Liver (tissue), 3 donors: ENCODE measurements at regions not wholly inside any gene's neighbourhood (a gene's known extent, or its start where the extent isn't known, plus 50 kb on each side); places are given as distances from the start of the nearest gene placed in this dataset.

Source experiments
- EGR1 ChIP-seq, 2 donors: IDR thresholded peaks; 2 replicates each; pipeline ENCODE4 v1.6.1; 2016 to 2018; ENCODE audit warnings: antibody characterized with exemption in 2 of 2, low read depth in 2 of 2
- FOXA1 ChIP-seq: IDR thresholded peaks from 2 replicates; pipeline ENCODE4 v1.6.1; 2016; ENCODE audit warnings: antibody characterized with exemption
- GABPA ChIP-seq, 2 donors: IDR thresholded peaks in 1 of 2; conservative IDR thresholded peaks in 1 of 2; 2 replicates each; pipeline ENCODE4 v1.6.1; 2016; ENCODE audit warnings: antibody characterized with exemption in 2 of 2, mild to moderate bottlenecking in 1 of 2, moderate library complexity in 1 of 2
- JUND ChIP-seq, 2 donors: IDR thresholded peaks; 2 replicates each; pipeline ENCODE4 v1.6.1; 2016; ENCODE audit warnings: antibody characterized with exemption in 2 of 2
- RAD21 ChIP-seq, 2 donors: IDR thresholded peaks; 2 replicates each; pipeline ENCODE4 v1.6.1; 2016; ENCODE audit warnings: antibody characterized with exemption in 2 of 2, mild to moderate bottlenecking in 2 of 2
- SP1 ChIP-seq: IDR thresholded peaks from 2 replicates; pipeline ENCODE4 v1.6.1; 2018; ENCODE audit warnings: antibody characterized with exemption, mild to moderate bottlenecking
- TAF1 ChIP-seq: conservative IDR thresholded peaks from 2 replicates; pipeline ENCODE4 v1.6.1; 2016; ENCODE audit warnings: antibody characterized with exemption, mild to moderate bottlenecking
- YY1 ChIP-seq: IDR thresholded peaks from 2 replicates; pipeline ENCODE4 v1.6.1; 2016; ENCODE audit warnings: antibody characterized with exemption, mild to moderate bottlenecking
- TF ChIP-seq, protein P1 (sequence below): IDR thresholded peaks from 2 replicates; pipeline ENCODE4 v1.6.1; 2016; ENCODE audit warnings: antibody characterized with exemption
- TF ChIP-seq, protein P2 (sequence below): fragments of 150-350 bp; IDR thresholded peaks from 2 replicates; pipeline ENCODE4 v1.5.1; 2017; ENCODE audit warnings: improper control_type of control experiment, low read depth, low read length; ENCODE audit not compliant: missing input control
- TF ChIP-seq, protein P3 (sequence below): IDR thresholded peaks from 2 replicates; pipeline ENCODE4 v1.6.1; 2016; ENCODE audit warnings: antibody characterized with exemption
- TF ChIP-seq, protein P4 (sequence below): IDR thresholded peaks from 2 replicates; pipeline ENCODE4 v1.6.1; 2016; ENCODE audit warnings: antibody characterized with exemption
- TF ChIP-seq, protein P5 (sequence below): IDR thresholded peaks from 2 replicates; pipeline ENCODE4 v1.6.1; 2016; ENCODE audit warnings: antibody characterized with exemption, mild to moderate bottlenecking
- donor health status: healthy.
- donor health status: healthy.

DNA sequence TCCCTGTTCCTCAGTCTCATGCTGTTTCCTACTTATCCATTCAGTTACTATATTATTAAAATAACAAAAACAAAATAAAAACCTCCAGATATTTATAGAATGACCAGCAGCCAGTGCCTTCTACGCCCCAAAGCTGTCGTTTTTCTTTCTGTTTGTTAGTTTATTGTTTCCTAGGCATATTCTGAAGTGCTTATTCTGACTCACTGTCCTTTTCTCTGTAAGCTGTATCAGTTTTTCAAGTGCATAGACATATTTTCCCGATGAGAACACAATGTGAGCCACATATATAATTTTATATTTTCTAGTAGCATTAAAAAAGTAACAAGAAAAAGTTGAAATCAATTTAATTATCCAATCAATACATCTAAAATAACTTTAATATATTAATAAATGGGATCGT lies 2158.6 kb upstream of the TENM3 start:
- no peak for TF ChIP-seq RAD21 (IDR thresholded peaks at IDR 0.05)
- TF ChIP-seq, protein P1, sequence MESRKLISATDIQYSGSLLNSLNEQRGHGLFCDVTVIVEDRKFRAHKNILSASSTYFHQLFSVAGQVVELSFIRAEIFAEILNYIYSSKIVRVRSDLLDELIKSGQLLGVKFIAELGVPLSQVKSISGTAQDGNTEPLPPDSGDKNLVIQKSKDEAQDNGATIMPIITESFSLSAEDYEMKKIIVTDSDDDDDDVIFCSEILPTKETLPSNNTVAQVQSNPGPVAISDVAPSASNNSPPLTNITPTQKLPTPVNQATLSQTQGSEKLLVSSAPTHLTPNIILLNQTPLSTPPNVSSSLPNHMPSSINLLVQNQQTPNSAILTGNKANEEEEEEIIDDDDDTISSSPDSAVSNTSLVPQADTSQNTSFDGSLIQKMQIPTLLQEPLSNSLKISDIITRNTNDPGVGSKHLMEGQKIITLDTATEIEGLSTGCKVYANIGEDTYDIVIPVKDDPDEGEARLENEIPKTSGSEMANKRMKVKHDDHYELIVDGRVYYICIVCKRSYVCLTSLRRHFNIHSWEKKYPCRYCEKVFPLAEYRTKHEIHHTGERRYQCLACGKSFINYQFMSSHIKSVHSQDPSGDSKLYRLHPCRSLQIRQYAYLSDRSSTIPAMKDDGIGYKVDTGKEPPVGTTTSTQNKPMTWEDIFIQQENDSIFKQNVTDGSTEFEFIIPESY, result no peak
- no peak for TF ChIP-seq TAF1
- TF ChIP-seq GABPA (IDR thresholded peaks at IDR 0.05 in 1 of 2, conservative IDR thresholded peaks at IDR 0.05 in 1 of 2), result no peak
- TF ChIP-seq, protein P2, sequence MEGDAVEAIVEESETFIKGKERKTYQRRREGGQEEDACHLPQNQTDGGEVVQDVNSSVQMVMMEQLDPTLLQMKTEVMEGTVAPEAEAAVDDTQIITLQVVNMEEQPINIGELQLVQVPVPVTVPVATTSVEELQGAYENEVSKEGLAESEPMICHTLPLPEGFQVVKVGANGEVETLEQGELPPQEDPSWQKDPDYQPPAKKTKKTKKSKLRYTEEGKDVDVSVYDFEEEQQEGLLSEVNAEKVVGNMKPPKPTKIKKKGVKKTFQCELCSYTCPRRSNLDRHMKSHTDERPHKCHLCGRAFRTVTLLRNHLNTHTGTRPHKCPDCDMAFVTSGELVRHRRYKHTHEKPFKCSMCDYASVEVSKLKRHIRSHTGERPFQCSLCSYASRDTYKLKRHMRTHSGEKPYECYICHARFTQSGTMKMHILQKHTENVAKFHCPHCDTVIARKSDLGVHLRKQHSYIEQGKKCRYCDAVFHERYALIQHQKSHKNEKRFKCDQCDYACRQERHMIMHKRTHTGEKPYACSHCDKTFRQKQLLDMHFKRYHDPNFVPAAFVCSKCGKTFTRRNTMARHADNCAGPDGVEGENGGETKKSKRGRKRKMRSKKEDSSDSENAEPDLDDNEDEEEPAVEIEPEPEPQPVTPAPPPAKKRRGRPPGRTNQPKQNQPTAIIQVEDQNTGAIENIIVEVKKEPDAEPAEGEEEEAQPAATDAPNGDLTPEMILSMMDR, result no peak
- TF ChIP-seq EGR1 (IDR thresholded peaks at IDR 0.05; ENCODE audit: low read depth in 2 of 2), result no peak
- TF ChIP-seq, protein P3, sequence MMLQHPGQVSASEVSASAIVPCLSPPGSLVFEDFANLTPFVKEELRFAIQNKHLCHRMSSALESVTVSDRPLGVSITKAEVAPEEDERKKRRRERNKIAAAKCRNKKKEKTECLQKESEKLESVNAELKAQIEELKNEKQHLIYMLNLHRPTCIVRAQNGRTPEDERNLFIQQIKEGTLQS, result no peak
- TF ChIP-seq, protein P4, sequence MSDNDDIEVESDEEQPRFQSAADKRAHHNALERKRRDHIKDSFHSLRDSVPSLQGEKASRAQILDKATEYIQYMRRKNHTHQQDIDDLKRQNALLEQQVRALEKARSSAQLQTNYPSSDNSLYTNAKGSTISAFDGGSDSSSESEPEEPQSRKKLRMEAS, result no peak
- TF ChIP-seq SP1, result no peak
- no peak for TF ChIP-seq FOXA1
- TF ChIP-seq, protein P5, sequence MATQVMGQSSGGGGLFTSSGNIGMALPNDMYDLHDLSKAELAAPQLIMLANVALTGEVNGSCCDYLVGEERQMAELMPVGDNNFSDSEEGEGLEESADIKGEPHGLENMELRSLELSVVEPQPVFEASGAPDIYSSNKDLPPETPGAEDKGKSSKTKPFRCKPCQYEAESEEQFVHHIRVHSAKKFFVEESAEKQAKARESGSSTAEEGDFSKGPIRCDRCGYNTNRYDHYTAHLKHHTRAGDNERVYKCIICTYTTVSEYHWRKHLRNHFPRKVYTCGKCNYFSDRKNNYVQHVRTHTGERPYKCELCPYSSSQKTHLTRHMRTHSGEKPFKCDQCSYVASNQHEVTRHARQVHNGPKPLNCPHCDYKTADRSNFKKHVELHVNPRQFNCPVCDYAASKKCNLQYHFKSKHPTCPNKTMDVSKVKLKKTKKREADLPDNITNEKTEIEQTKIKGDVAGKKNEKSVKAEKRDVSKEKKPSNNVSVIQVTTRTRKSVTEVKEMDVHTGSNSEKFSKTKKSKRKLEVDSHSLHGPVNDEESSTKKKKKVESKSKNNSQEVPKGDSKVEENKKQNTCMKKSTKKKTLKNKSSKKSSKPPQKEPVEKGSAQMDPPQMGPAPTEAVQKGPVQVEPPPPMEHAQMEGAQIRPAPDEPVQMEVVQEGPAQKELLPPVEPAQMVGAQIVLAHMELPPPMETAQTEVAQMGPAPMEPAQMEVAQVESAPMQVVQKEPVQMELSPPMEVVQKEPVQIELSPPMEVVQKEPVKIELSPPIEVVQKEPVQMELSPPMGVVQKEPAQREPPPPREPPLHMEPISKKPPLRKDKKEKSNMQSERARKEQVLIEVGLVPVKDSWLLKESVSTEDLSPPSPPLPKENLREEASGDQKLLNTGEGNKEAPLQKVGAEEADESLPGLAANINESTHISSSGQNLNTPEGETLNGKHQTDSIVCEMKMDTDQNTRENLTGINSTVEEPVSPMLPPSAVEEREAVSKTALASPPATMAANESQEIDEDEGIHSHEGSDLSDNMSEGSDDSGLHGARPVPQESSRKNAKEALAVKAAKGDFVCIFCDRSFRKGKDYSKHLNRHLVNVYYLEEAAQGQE, result no peak
- TF ChIP-seq JUND (IDR thresholded peaks at IDR 0.05), result no peak
- TF ChIP-seq YY1, result no peak
